GM21381 (cell line): ENCODE measurements at regions not wholly inside any gene's neighbourhood (a gene's known extent, or its start where the extent isn't known, plus 50 kb on each side); places are given as distances from the start of the nearest gene placed in this dataset.
"Not testable (repeated sequence)": the region's sequence is repeated elsewhere in the genome, so short reads cannot be mapped to it uniquely, and the experiment has no call there.

Experiments used
- ATAC-seq: cut with Tn5 transposase; IDR thresholded peaks from one replicate; pipeline ENCODE4 v1.9.1; 2021; ENCODE audit warnings: mild to moderate bottlenecking, moderate library complexity; ENCODE audit not compliant: unreplicated experiment

GRCh38 chr2:89280536-89280935 lies 589.1 kb downstream of the RPIA start:
- not testable (repeated sequence) for ATAC-seq

DNA sequence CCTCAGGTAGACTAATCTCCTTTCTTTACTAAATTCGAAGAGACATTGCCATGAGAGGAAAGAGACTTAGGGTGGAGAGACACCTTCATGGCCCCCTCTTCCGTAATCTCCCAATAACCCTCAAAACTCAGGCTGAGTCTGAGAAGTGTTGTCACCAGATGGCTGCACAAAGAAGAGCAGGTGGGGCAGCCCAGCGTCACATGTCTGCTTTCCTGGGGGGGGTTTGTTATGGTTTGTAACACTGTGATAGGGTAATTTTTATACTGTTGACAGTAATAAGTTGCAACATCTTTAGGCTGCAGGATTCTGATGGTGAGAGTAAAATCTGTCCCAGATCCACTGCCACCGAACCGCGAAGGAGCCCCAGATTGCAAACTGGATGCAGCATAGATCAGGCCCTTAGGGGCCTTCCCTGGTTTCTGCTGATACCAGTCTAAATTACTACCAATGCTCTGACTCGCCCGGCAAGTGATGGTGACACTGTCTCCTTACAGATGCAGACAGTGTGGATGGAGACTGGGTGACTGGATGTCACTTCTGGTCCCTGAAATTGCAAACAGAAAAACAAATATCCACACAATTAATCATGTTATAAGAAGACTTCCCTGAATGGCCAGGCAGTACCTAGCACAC lies 595.1 kb downstream of the RPIA start:
- ATAC-seq = not testable (repeated sequence)

GRCh38 chr2:89287084-89287483 lies 595.6 kb downstream of the RPIA start:
- ATAC-seq = not testable (repeated sequence)

DNA sequence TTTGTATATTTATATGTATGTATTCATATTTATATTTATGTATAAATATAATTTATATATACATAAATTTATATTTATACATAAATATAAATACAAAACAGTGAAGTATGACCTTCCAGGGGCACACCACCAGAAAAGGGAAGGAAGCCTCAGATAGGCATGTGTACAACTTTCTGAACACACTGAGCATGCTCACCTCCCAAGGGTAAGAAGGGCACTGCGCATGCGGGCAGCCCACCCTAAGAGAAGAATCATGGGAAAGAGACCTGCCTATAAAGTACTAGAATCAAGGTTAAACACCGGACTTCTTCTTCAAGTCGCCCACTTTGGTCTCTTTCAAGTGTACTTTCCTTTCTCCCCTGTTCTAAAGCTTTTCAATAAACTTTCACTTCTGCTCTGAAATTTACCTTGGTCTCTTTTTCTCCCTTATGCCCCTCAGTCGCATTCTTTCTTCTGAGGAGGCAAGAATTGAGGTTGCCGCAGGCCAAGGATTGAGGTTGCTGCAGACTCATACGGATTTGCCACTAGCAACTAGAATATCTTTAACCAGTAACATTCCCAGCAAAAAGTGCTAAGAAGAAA lies 600.3 kb downstream of the RPIA start:
- ATAC-seq = not testable (repeated sequence)

DNA sequence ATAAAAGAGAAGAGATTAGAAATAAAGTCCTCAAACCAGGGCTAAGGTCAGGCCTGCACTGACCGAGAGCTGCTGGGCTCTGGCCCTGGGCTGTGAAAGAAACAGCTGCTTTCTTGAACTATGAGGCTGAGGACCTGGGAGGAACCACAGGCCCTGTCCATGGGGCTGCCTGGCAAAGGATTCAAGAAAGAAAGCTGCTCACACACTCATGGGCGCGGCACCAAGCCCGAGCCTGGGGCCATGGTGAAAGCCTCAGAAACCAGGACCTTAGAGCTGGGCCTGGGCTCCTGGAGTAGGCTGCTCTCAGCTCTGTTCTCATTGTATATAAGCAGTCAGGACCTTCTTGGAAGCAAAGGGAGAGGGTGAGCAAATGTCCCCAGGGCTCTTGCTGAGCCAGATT lies 601.9 kb downstream of the RPIA start:
- not testable (repeated sequence) for ATAC-seq

DNA sequence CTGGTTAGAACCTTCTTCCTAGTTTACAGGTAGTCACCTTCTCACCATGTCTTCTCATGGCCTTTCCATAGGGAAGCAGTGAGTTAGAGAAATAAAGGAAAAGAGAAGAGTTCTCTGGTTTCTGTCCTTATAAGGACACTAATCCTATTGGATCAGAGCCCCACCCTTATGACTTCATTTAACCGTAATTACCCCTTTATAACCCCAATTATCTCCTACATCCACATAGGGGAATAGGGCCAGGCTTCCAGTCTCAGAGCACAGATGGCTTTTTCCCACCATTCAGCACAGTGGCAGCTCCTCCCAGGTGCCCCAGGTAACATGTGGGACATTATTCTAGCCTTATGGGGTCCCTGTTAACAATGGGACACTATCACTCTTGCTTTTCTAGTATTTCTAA lies 602.9 kb downstream of the RPIA start:
- not testable (repeated sequence) for ATAC-seq

GRCh38 chr2:89296820-89297398 lies 605.4 kb downstream of the RPIA start:
- not testable (repeated sequence) for ATAC-seq

GRCh38 chr2:89299196-89299595 lies 607.7 kb downstream of the RPIA start:
- not testable (repeated sequence) for ATAC-seq

- not testable (repeated sequence) for ATAC-seq
Measured at GRCh38 chr2:89305623-89306022, 614.1 kb downstream of the RPIA start.

DNA sequence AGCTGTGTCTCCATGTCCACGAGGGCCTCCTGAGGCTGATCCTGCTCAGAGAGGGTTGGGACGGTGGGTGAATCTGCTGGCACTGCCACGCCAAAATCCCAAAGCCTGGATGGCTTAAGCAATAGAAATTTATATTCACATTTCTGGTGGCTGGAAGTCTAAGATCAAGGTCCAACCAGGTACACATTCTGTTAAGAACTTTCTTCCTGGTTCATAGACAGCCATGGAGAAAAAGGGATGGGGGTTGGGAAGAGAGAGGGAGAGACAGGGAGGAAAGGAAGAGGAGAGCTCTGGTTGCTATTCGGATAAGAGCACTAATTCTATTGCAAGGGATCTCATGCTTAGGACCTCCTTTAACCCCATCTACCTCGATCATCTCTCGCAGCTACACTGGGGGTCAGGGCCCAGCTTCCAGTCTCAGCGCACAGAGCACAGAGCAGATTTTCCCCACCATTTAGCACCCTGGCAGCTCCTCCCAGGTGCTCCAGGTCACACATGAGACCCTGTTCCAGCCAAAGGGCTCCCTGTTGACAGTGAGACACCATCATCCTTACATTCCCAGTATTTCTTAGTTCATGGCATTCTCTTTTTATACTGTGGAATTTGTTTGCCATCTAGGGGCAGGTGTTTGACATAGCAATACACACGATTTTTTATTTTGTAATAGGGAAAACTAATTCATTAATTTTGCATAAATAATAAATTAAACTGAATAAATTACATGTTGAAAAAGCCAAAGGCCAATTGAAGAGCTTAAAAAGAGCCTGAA lies 615.6 kb downstream of the RPIA start:
- not testable (repeated sequence) for ATAC-seq

GRCh38 chr2:89318990-89319389 lies 627.5 kb downstream of the RPIA start:
- ATAC-seq = not testable (repeated sequence)

DNA sequence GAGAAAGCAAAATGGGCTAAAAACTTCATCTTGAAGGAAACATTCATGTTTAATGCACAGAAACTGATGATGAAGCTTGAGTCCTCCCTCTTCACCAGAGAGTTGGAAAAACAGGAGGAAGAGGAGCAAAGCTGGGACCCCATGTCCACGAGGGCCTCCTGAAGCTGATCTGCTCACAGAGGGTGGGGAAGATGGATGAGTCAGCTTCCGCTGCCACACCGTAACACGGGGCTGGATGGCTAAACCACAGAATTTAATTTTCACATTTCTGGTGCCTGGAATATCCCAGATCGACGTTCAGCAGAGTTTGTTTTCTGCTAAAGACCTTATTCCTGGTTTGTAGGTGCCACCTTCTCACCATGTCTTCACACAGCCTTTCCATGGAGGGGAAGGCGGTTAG lies 634.4 kb downstream of the RPIA start:
- not testable (repeated sequence) for ATAC-seq

DNA sequence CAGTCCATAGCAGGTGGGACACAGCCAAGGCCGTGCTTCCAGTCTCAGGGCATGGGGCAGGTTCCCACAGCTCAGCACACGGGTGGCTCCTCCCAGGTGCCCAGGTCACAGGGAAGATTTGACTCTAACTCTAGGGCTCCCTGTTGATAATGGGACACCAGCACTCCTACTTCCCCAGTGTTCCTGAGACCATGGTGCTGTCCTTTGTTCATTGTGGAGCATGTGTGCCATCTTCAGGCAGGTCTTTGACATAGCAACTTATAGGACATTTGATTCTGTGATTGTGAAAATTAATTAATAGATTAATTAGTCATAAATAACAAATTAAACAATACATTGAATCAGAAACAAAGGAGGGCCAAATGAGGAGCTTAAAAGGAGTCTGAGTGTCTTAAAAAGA lies 635.0 kb downstream of the RPIA start:
- ATAC-seq = not testable (repeated sequence)

- ATAC-seq = not testable (repeated sequence)
Measured at GRCh38 chr2:89328790-89329189, 637.3 kb downstream of the RPIA start.
